NCI-H345 treated with DMSO at 0.1 percent for 48 hours (cell line): ENCODE measurements at regions not wholly inside any gene's neighbourhood (a gene's known extent, or its start where the extent isn't known, plus 50 kb on each side); places are given as distances from the start of the nearest gene placed in this dataset.

Experiments used
- DNase-seq: peaks from one replicate; lab custom pipeline; 2025; ENCODE audit not compliant: unreplicated experiment; lab: John Stamatoyannopoulos, UW

DNA sequence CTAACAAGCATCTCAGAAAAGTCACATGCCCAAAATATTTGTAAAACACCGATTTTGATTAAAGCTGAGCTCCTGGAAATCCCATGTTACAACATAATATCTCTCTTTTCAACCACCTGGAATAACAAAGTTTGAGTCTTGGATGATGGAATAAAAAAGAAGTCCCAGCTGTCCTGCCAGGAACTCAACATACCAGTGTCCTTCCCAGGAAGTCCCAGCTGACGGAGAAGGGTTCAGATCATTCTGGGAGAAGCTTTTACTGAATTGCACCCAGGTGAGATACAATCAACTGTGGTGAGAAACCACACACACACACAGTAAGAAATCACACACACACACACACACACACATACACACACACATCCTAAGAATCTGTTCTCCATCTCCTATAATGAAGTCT lies 413.1 kb upstream of the PKDCC start:
- DNase-seq = no peak

GRCh38 chr2:41644936-41645335 lies 402.9 kb upstream of the PKDCC start:
- DNase-seq = no peak

DNA sequence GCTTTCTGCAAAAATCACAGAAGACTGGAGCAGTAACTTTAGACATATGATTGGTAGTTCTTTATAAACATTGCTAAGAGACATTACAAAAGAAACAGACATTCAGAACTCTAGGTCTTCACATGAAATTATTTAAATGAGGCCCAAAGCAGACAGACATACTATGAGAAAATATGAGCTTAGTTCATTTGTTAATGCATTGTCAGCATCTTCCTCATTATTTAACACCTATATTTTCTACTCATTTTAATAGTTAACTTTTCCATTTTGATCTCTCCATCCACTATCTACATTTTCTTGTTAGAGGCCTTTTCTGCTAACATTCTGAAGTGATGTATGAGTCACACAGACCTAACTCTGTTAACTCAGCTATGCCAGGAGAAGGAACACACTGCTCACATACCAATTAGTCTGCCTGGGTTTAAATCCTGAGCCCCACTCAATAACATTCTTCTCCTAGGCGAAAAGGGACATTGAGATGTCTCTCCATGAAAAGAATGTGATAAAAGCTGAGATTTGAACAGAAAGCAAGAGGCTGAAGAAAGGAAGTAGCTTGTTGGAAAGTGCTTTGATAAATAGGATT lies 400.3 kb upstream of the PKDCC start:
- no peak for DNase-seq

DNA sequence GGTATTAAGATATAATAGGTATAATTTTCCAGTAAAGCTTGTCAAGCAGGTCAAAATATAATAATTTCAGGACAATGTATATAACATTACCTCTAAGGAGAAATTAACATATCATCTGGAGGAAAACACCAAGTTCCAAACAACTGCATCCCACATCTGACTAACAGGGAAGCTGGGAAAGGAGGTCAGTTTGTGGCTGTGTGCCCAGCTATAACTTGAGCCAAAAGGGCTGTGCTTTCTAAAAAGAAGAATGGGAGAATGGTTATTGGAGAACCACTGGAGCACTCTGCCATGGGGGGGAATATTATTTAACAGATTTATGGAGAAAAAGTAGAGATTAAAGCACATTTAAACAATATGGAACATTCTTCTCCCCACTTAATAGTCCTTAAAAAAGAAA lies 390.6 kb upstream of the PKDCC start:
- DNase-seq = no peak

GRCh38 chr2:41659758-41660157 lies 388.1 kb upstream of the PKDCC start:
- DNase-seq = no peak

GRCh38 chr2:41662461-41662860 lies 385.4 kb upstream of the PKDCC start:
- no peak for DNase-seq

- DNase-seq = no peak
These were observed 384.8 kb upstream of the PKDCC start for GRCh38 chr2:41663056-41663455.

DNA sequence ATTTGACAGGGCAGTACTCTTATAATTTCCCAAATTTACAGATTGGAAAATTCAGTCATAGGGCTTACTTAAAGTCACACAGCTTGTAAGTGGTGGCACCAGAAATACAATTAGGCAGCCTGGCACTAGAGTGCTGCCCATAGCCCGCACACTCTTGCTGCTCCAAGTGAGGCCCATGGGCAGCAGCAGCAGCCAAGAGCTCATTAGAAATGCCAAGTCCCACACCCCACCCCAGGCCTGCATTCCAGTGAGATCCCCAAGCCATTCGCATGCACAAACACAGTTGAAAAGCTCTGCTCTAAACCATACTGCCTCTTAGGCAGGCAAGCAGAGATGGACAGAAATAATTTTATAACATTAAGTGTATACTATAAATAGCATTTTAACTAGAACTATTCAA lies 379.3 kb upstream of the PKDCC start:
- no peak for DNase-seq

DNA sequence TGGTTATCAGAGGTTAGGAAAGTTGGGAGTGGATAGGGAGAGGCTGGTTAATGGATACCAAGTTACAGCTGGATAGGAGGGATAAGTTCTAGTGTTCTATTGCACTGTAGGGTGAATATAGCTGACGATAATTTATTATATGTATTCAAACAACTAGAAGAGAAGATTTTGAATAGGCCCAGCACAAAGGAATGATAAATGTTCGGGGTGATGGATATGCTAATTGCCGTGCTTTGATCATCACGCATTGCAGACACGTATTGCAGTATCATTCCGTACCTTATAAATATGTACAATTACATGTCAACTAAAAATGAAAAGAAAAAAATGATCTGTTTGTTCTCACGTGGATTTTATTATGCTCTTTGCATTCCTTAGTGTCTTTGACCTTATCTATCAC lies 369.2 kb upstream of the PKDCC start:
- no peak for DNase-seq

- no peak for DNase-seq
These were observed 361.7 kb upstream of the PKDCC start for GRCh38 chr2:41686156-41686555.

DNA sequence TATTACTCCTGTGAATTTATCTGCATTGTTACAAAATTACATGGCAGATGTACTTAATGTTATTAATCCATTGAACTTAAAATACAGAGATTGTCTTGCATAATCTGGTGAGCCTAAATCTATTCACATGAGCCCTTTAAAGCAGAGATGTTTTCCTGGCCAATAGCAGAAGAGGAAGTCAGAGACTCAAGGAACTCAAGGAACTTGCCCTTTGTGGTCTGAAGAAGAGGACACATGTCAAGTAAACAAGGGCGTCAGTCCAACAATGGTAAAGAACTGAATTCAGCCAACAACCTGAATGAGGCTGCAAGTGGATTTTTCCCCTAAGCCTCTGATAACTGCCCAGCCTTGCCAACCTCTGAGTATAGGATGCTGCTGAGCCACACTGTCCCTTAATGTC lies 356.3 kb upstream of the PKDCC start:
- no peak for DNase-seq

DNA sequence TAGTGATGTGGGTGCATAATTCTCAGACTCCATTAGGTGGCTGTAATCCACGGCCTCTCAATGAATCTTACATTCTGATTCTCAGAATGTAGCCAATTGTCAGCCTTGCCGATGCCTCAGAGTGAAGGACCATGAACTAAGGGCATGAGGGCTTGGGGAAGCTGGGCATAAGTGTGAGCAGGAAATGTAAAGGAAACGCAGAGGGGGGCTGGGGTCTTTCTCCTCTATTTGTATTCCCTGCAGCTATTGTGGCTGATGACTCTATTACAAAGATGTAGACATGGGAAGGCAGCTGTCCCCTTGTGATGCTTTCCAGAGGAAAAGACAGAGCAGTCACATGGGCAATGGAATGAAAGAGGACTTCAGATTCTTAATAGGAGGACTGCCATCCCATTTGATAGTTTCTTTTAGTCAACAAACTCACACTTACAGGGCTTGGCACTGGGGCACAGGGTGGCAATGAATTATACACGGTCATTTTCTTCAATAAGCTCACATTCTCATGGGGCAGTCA lies 353.2 kb upstream of the PKDCC start:
- no peak for DNase-seq

DNA sequence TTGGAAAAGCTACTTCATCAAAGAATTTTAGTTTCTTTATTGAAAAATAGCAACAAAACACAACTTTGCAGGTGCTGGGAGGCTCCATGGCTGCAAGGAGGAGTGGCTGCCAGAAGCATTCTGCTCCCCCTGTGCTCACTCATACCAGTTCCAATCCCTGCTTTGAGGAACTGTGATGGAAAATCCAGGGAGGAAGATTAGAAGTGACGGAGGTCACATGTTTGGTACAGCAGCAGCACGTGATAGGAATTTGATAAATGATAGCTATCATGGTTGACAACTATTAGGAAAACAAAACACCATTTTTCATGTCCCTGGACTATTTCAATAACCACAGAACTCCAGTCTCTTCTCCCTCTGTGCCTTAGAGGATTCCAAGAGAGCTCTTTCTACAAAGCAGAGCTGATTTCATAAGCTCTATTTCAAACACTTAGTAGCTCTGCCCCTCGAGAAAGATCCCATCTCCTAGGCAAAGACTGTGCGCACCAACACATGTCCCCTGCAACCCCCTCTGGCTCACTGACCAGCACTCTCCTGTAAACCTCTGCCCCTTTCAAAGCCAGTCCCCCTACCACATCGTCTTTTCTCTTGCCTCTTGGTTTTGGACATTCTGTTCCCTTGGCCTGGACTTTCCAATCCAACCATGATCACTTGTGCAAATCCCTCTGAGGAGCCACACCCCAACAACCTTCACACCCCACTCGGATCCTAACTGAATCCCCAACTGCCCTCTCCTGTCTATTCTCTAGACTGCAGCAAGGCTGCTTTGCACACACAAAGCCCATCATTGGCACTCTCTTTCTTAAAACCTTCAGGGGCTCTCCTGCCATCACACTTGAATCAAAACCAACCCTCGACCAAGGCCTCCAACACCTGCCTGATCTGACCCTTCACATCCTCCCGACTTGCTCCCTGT lies 352.4 kb upstream of the PKDCC start:
- no peak for DNase-seq

GRCh38 chr2:41697389-41697788 lies 350.4 kb upstream of the PKDCC start:
- no peak for DNase-seq

- no peak for DNase-seq
These were observed 349.0 kb upstream of the PKDCC start for GRCh38 chr2:41698678-41699422.

DNA sequence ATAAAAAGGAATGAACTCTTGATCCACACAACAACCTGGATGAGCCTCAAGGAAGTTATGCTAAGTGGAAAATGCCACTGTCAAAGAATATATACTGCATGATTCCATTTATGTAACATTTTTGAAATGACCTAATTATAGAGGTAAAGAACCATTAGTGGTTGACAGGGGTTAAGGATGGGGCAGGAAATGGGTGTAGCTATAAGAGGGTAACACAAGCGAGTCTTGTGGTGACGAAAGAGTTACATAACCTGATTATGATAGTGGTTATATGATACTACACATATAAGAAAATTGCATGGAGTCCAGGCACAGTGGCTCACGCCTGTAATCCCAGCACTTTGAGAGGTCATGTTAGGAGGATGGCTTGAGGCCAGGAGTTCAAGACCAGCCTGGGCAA lies 346.6 kb upstream of the PKDCC start:
- DNase-seq = no peak

DNA sequence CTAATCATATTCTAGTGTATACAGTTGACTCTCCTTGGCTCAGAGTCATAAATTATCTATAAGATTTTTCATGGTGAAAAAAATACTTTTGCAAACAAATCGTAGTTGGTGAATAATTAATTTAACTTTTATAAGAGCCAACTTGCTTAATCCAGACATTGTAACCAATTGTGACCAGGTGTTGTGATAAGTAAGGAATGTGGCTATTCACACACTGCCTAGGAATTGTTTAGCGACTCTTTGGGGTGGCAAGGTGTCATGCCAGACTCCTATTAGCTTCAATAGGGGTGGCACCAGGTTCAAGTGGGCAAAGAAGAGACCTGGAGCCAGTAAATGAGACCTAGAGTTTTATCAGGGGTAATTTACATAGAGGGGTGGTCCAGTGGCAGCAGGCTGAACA lies 344.7 kb upstream of the PKDCC start:
- no peak for DNase-seq

- DNase-seq = no peak
These were observed 342.2 kb upstream of the PKDCC start for GRCh38 chr2:41705634-41706033.

DNA sequence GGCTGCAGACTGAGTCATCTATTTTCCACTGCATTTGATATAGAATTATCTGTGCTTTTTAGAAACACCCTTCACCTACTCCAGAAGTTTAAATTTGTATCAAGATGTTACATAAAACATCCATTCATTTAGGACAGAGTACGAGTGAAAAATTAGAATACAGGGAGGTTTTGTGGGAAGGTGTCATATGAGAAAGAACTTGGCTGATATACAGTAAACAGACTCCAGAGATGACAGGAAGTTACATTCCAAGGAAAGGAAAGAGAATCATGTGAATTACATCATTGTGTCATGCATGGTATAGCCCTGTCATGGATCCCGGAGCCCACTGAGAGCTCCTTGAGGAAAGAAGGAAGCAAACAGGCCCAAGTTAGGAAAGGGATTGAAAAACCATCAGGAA lies 341.5 kb upstream of the PKDCC start:
- no peak for DNase-seq

DNA sequence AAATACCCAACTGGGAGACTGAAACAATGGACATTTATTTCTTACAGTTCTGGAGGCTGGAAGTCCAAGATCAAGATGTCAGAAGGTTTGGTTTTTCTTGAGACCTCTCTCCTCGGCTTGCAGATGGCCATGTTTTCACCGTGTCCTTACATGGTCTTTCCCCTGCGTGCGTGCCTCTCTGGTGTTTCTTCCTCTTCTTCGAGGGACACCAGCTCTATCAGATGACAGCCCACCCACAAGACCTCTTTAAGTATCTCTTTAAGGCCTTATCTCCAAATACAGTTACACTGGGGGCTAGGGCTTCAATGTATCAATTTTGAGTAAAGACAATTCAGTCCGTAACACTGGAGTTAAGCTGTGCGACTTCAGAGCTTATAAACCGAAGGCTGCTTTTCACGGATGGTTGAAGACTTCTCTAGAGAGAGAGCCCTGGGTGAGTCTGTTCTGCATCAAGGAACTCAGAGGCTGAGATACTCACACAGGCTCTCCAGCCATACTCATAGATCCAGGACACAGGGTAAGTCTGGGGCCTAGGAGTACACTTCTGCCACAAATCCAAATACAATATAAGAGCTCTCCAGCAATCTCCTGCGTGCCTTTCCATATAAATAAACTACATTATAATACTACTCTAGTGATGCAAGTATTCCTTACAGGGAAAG lies 339.9 kb upstream of the PKDCC start:
- no peak for DNase-seq
